HFF-Myc (cell line): ENCODE measurements at regions not wholly inside any gene's neighbourhood (a gene's known extent, or its start where the extent isn't known, plus 50 kb on each side); places are given as distances from the start of the nearest gene placed in this dataset.

Experiments used
- DNase-seq: peaks from one replicate; pipeline ENCODE4 v3.0.0-alpha.2; 2011; ENCODE audit warnings: low read depth; ENCODE audit errors: extremely low read depth
- H3K4me3 ChIP-seq: replicated peaks from 2 replicates; pipeline ENCODE4 v1.5.1; 2011; ENCODE audit warnings: low read depth, mild to moderate bottlenecking, control low read depth, low read length
- TF ChIP-seq, protein P1 (sequence below): IDR thresholded peaks from 2 replicates; pipeline ENCODE4 v1.5.1; 2012; ENCODE audit warnings: mild to moderate bottlenecking, low read depth, low read length, control low read depth; ENCODE audit errors: missing control alignments

DNA sequence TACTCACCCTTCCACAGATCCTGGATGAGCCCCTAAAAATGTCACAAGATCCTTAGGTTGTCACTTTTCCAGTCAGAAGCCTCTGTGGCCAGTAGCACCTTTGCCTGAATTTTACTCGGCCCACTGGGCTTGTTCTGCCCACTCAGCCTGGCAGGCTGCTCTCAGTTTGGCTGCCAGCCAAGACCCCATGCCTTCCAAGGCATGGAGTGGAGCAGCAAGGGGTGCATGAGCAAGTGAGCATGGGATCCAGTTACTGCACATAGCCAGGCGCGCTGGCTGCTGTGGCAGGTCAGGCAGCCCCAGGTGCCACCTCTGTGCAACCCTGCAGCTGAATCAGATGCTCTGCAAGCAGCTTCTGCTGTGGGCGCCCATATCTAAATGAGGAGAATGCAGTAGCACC, 79.3 kb downstream of the CGGBP1 start:
- no peak overlapping the region for H3K4me3 ChIP-seq
- TF ChIP-seq, protein P1, sequence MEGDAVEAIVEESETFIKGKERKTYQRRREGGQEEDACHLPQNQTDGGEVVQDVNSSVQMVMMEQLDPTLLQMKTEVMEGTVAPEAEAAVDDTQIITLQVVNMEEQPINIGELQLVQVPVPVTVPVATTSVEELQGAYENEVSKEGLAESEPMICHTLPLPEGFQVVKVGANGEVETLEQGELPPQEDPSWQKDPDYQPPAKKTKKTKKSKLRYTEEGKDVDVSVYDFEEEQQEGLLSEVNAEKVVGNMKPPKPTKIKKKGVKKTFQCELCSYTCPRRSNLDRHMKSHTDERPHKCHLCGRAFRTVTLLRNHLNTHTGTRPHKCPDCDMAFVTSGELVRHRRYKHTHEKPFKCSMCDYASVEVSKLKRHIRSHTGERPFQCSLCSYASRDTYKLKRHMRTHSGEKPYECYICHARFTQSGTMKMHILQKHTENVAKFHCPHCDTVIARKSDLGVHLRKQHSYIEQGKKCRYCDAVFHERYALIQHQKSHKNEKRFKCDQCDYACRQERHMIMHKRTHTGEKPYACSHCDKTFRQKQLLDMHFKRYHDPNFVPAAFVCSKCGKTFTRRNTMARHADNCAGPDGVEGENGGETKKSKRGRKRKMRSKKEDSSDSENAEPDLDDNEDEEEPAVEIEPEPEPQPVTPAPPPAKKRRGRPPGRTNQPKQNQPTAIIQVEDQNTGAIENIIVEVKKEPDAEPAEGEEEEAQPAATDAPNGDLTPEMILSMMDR, result no peak
- no peak for DNase-seq

- no peak overlapping the region for H3K4me3 ChIP-seq
- TF ChIP-seq, protein P1, result no peak
- DNase-seq, result no peak
Observed at GRCh38 chr3:87977765-87978164, 81.0 kb downstream of the CGGBP1 start.

DNA sequence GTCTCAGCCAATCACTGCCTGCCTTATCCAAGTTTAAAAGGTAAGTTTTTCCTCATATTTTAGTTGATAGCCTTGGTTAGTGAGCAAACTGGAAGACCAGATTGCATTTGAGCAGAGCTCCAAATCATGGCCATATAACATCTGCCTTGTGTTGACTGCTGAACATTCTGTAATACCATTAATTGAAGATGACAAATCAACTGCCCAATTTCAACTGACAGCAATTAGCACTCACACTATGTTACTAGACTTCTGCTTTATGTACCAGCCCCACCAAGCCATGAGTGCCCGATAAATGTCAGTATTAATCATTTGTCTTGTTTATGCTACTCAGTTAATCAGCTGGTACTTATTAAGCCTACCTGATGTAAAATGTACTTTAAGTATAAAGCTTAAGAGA, 83.1 kb downstream of the CGGBP1 start:
- TF ChIP-seq, protein P1, result no peak
- H3K4me3 ChIP-seq, result no peak overlapping the region
- no peak for DNase-seq

DNA sequence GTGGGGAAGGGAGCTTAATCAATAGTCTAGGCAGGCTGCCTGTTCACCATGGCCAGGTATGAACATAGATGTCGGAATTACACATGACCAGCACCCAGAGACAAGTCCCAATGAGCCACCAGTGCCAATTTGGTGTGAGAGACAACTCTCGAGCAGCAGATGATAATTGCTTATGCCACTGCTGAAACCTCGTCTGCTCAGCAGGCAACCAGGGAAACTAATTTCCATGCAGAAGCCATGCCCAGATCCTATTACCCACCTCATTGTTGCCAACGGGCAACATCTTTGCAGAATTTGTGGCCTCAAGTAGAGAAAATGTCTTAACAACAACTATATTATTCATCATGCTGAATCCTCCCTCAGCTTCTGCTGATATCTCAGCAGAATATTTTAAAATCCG, 84.9 kb downstream of the CGGBP1 start:
- no peak for DNase-seq
- no peak overlapping the region for H3K4me3 ChIP-seq
- TF ChIP-seq, protein P1, result no peak

GRCh38 chr3:87969620-87970019, 89.2 kb downstream of the CGGBP1 start:
- H3K4me3 ChIP-seq, result no peak overlapping the region
- TF ChIP-seq, protein P1, result no peak
- DNase-seq, result no peak

DNA sequence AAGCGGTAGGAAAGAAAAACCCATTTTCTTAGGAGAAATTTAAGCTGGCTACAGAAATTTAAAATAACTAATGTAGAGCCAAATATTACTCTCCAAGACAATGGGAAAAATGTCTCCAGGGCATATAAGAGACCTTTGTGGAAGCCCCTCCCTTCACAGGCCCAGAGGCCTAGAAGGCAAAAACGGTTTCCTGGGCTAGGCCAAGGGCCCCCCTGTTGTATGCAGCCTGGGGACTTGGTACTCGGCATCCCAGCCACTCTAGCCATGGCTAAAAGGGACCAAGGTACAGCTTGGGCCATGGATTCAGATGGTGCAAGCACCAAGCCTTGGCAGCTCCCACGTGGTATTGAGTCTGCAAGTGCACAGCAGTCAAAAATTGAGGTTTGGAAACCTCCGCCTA, 90.1 kb downstream of the CGGBP1 start:
- no peak overlapping the region for H3K4me3 ChIP-seq
- TF ChIP-seq, protein P1, result no peak
- no peak for DNase-seq

DNA sequence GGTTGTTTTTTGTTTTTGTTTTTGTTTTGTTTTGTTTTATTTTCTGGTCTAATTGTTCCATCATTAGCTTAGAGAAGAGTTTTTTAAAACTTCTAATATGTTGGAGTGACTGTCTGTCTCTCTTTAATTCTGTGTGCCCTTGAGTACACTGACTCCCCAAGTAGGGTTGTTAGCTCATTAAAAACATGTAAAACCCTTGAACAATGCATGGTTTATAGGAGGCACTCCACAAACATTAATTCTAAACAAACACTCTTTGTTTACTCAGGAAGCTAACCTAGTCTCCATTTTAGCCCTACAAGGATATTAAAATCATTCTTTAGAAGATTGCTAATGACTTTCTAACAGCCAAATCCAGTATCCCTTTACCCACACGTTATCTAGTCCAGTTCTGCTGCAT, 100.5 kb downstream of the CGGBP1 start:
- H3K4me3 ChIP-seq, result no peak overlapping the region
- DNase-seq, result no peak
- TF ChIP-seq, protein P1, result no peak
